GM10266 (cell line): ENCODE measurements at regions not wholly inside any gene's neighbourhood (a gene's known extent, or its start where the extent isn't known, plus 50 kb on each side); places are given as distances from the start of the nearest gene placed in this dataset.

Experiments
- DNase-seq: peaks from one replicate; pipeline ENCODE4 v3.0.0; 2012; ENCODE audit errors: extremely low spot score
- CTCF ChIP-seq: IDR thresholded peaks from 2 replicates; pipeline ENCODE4 v1.5.1; 2012; ENCODE audit warnings: mild to moderate bottlenecking, low read depth; ENCODE audit not compliant: control insufficient read depth, insufficient read depth; ENCODE audit errors: missing control alignments

GRCh38 chr7:32385316-32385956 lies 104.7 kb downstream of the LSM5 start:
- no peak for TF ChIP-seq CTCF
- DNase-seq, result no peak

- no peak for TF ChIP-seq CTCF
- DNase-seq, result no peak
Measured at GRCh38 chr7:32381024-32381601, 109.1 kb downstream of the LSM5 start.

- TF ChIP-seq CTCF, result no peak
- DNase-seq, result no peak
Measured at GRCh38 chr7:32379510-32380112, 110.6 kb downstream of the LSM5 start.

- no peak for TF ChIP-seq CTCF
- DNase-seq, result no peak
Measured at GRCh38 chr7:32378988-32379387, 111.2 kb downstream of the LSM5 start.

- TF ChIP-seq CTCF, result no peak
- no peak for DNase-seq
Measured at GRCh38 chr7:32364581-32364980, 125.6 kb downstream of the LSM5 start.

- no peak for DNase-seq
- no peak for TF ChIP-seq CTCF
Measured at GRCh38 chr7:32360127-32360526, 130.1 kb downstream of the LSM5 start.
